ENCODE measurements at regions not wholly inside any gene's neighbourhood (a gene's known extent, or its start where the extent isn't known, plus 50 kb on each side); places are given as distances from the start of the nearest gene placed in this dataset.

GRCh38 chr2:192957425-192957824, 762.7 kb upstream of the TMEFF2 start:
- TF ChIP-seq POLR2A (IDR thresholded peaks at IDR 0.05): no peak
- TF ChIP-seq CTCF (IDR thresholded peaks at IDR 0.05): no peak

Data from breast epithelium (tissue), 3 donors.